ENCODE measurements at regions not wholly inside any gene's neighbourhood (a gene's known extent, or its start where the extent isn't known, plus 50 kb on each side); places are given as distances from the start of the nearest gene placed in this dataset.

- TF ChIP-seq CTCF (IDR thresholded peaks at IDR 0.05) = no peak
- TF ChIP-seq POLR2A (IDR thresholded peaks at IDR 0.05) = no peak
- no peak for TF ChIP-seq EP300 (IDR thresholded peaks at IDR 0.05; ENCODE audit: low read depth)
- no peak for TF ChIP-seq POLR2AphosphoS5 (IDR thresholded peaks at IDR 0.05)
Observed at GRCh38 chr15:38049891-38050290, 115.5 kb downstream of the TMCO5A start.

Data from transverse colon (tissue), 4 donors.